ENCODE measurements at regions not wholly inside any gene's neighbourhood (a gene's known extent, or its start where the extent isn't known, plus 50 kb on each side); places are given as distances from the start of the nearest gene placed in this dataset.

- no peak overlapping the region for H4K5ac ChIP-seq (ENCODE audit: insufficient read length, low read depth, low read length)
- H3K4me2 ChIP-seq (ENCODE audit: insufficient read depth, insufficient read length, low read length) = no peak overlapping the region
- H2BK5ac ChIP-seq (ENCODE audit: insufficient read length, low read length) = no peak overlapping the region
- H3K9me3 ChIP-seq (ENCODE audit: control insufficient read depth, low read depth, low read length) = no peaks in the 10 kb centered on the region
- H3K79me2 ChIP-seq (ENCODE audit: insufficient read depth, low read length) = no peaks in the 10 kb centered on the region
- no peaks in the 10 kb centered on the region for H3K23me2 ChIP-seq (ENCODE audit: insufficient read length, low read depth, low read length, poor library complexity, severe bottlenecking)
- no peak overlapping the region for H3K23ac ChIP-seq (ENCODE audit: insufficient read length, low read depth, low read length)
- no peak overlapping the region for H4K8ac ChIP-seq (replicated peaks; ENCODE audit: insufficient read length, low read depth, low read length)
- no peak for DNase-seq
- no peak overlapping the region for H2AK5ac ChIP-seq (ENCODE audit: insufficient read length, low read length)
- H3K18ac ChIP-seq (ENCODE audit: insufficient read length, low read depth, low read length) = no peak overlapping the region
- H4K20me1 ChIP-seq (ENCODE audit: control insufficient read depth, insufficient read depth, insufficient read length) = no peaks in the 10 kb centered on the region
- no peaks in the 10 kb centered on the region for H3K27me3 ChIP-seq (ENCODE audit: insufficient read depth, low read length)
- H3K4ac ChIP-seq (ENCODE audit: low read depth, low read length) = no peak overlapping the region
- H3K27ac ChIP-seq (ENCODE audit: insufficient read length, low read depth, low read length) = no peak overlapping the region
- Mint-ChIP-seq H3K27me3 (ENCODE audit: low read depth) (peaks cover 3% of the 10 kb centered on the region; the same call in 1 of the 2 replicates), H3K4me1 (peaks cover 27% of the 10 kb centered on the region in 2 experiments), H3K27ac (peak overlapping the region in 1 of 3 experiments; percentile 30; a peak in 1 of 7 replicates), H3K9me3 (no peaks in the 10 kb centered on the region; a peak in 2 of 5 replicates), H3K36me3 (ENCODE audit: insufficient read depth in 1 of 3, low read depth in 3 of 3) (peaks cover 0 to 14% (median 0%) of the 10 kb centered on the region in 3 experiments; a peak in 3 of 7 replicates), H3K4me3 (no peak overlapping the region)
- no peak overlapping the region for H2BK20ac ChIP-seq (ENCODE audit: low read depth, low read length, poor library complexity, severe bottlenecking)
- no peak overlapping the region for H3K14ac ChIP-seq (ENCODE audit: insufficient read depth, low read length)
- H2BK15ac ChIP-seq (ENCODE audit: low read depth, low read length) = no peak overlapping the region
- H2BK12ac ChIP-seq (ENCODE audit: insufficient read length, low read depth, low read length) = no peak overlapping the region
- H2AFZ ChIP-seq (ENCODE audit: low read length) = no peak overlapping the region
- H3K56ac ChIP-seq (ENCODE audit: insufficient read length, low read depth, low read length) = no peak overlapping the region
- no peak overlapping the region for H3T11ph ChIP-seq (ENCODE audit: low read length)
- no peak overlapping the region for H4K91ac ChIP-seq (ENCODE audit: insufficient read length, low read depth, low read length)
- TF ChIP-seq CTCF (conservative IDR thresholded peaks at IDR 0.05) = no peak
- no peak overlapping the region for H3K9ac ChIP-seq (ENCODE audit: extremely low read depth, insufficient read length, low read length)
- H2BK120ac ChIP-seq (ENCODE audit: low read depth, low read length, poor library complexity, severe bottlenecking) = no peak overlapping the region
- WGBS (ENCODE audit: extremely low coverage, insufficient read length, low lambda C conversion rate) = no CpG with 5 or more reads among the region's 3 CpGs
- peaks cover 6% of the 10 kb centered on the region; the same call in 1 of the 2 replicates for H3K4me1 ChIP-seq (ENCODE audit: insufficient read depth, low read length)
- H3K79me1 ChIP-seq (ENCODE audit: insufficient read depth, low read depth, low read length, poor library complexity, severe bottlenecking) = no peaks in the 10 kb centered on the region
These were observed 70.1 kb upstream of the SGO1 start for GRCh38 chr3:20256144-20256543.

All from H9 (cell line).